ENCODE measurements at regions not wholly inside any gene's neighbourhood (a gene's known extent, or its start where the extent isn't known, plus 50 kb on each side); places are given as distances from the start of the nearest gene placed in this dataset.

- H3K36me3 ChIP-seq (ENCODE audit: control insufficient read depth, insufficient read depth, low read length): no peaks in the 10 kb centered on the region
- H4K20me1 ChIP-seq (ENCODE audit: control insufficient read depth, extremely low read depth, insufficient read depth, low read length): no peaks in the 10 kb centered on the region
- DNase-seq (ENCODE audit: low read depth in 2 of 2): no peak
- H3K4me3 ChIP-seq (replicated peaks in 1 of 4; ENCODE audit: control extremely low read depth in 1 of 4, insufficient read depth in 1 of 4, low read depth in 3 of 4, low read length in 4 of 4): no peak overlapping the region
- H3K4me2 ChIP-seq (ENCODE audit: extremely low read depth, insufficient read depth, low read length): no peak overlapping the region
- H2AFZ ChIP-seq (ENCODE audit: low read length): no peak overlapping the region
- TF ChIP-seq CTCF (conservative IDR thresholded peaks at IDR 0.05 in 1 of 2, IDR thresholded peaks at IDR 0.05 in 1 of 2; ENCODE audit: low read depth in 1 of 2, low read length in 2 of 2) (no peak), EZH2 (IDR thresholded peaks at IDR 0.05; ENCODE audit: low read length, missing control alignments) (no peak)
- no peak overlapping the region for H3K9ac ChIP-seq (ENCODE audit: insufficient read depth, low read length)
- no peaks in the 10 kb centered on the region for H3K9me3 ChIP-seq (ENCODE audit: control insufficient read depth, insufficient read depth, low read depth, low read length)
- no peaks in the 10 kb centered on the region for H3K79me2 ChIP-seq (ENCODE audit: control insufficient read depth, insufficient read depth, low read length)
- no peaks in the 10 kb centered on the region for H3K4me1 ChIP-seq (ENCODE audit: control insufficient read depth, extremely low read depth, insufficient read depth, low read length)
- H3K27me3 ChIP-seq (ENCODE audit: control insufficient read depth, insufficient read depth, low read length): no peaks in the 10 kb centered on the region
- no peak overlapping the region for H3K27ac ChIP-seq (ENCODE audit: insufficient read depth, low read length)
Observed at GRCh38 chr15:98067339-98067738, 106.8 kb downstream of the ARRDC4 start.

GRCh38 chr15:98069256-98069655 is 108.8 kb downstream of the ARRDC4 start:
- Histone ChIP-seq H2AFZ (ENCODE audit: low read length) (no peak overlapping the region), H3K4me1 (ENCODE audit: control insufficient read depth, extremely low read depth, insufficient read depth, low read length) (no peaks in the 10 kb centered on the region), H3K4me3 (replicated peaks in 1 of 4; ENCODE audit: control extremely low read depth in 1 of 4, insufficient read depth in 1 of 4, low read depth in 3 of 4, low read length in 4 of 4) (no peak overlapping the region), H3K36me3 (ENCODE audit: control insufficient read depth, insufficient read depth, low read length) (no peaks in the 10 kb centered on the region), H4K20me1 (ENCODE audit: control insufficient read depth, extremely low read depth, insufficient read depth, low read length) (no peaks in the 10 kb centered on the region), H3K9ac (ENCODE audit: insufficient read depth, low read length) (no peak overlapping the region), H3K27me3 (ENCODE audit: control insufficient read depth, insufficient read depth, low read length) (no peaks in the 10 kb centered on the region), H3K9me3 (ENCODE audit: control insufficient read depth, insufficient read depth, low read depth, low read length) (no peaks in the 10 kb centered on the region), H3K4me2 (ENCODE audit: extremely low read depth, insufficient read depth, low read length) (no peak overlapping the region), H3K79me2 (ENCODE audit: control insufficient read depth, insufficient read depth, low read length) (no peaks in the 10 kb centered on the region), H3K27ac (ENCODE audit: insufficient read depth, low read length) (no peak overlapping the region)
- no peak for DNase-seq (ENCODE audit: low read depth in 2 of 2)
- TF ChIP-seq CTCF (conservative IDR thresholded peaks at IDR 0.05 in 1 of 2, IDR thresholded peaks at IDR 0.05 in 1 of 2; ENCODE audit: low read depth in 1 of 2, low read length in 2 of 2) (no peak), EZH2 (IDR thresholded peaks at IDR 0.05; ENCODE audit: low read length, missing control alignments) (no peak)

DNA sequence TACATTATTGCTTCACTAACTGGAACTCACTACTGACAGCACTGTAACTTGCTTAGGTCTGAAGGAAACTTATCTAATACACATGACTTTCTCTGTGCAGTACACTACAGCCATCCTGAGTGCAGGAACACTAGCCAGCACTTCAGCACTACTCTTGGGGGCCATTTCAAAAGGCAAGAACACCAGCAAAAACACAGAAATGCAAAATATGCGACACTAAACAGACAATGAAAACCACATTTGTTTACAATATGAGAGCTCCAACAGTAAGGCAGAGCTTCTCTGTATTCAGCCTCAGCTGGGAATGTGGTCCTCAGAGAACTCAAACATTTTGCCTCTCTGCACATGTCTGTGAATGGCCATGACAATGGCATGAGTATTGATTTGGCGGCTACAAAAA is 109.6 kb downstream of the ARRDC4 start:
- no peak for TF ChIP-seq EZH2 (IDR thresholded peaks at IDR 0.05; ENCODE audit: low read length, missing control alignments)
- TF ChIP-seq CTCF (conservative IDR thresholded peaks at IDR 0.05 in 1 of 2, IDR thresholded peaks at IDR 0.05 in 1 of 2; ENCODE audit: low read depth in 1 of 2, low read length in 2 of 2): no peak
- no peak for DNase-seq (ENCODE audit: low read depth in 2 of 2)
- Histone ChIP-seq H3K79me2 (ENCODE audit: control insufficient read depth, insufficient read depth, low read length) (no peaks in the 10 kb centered on the region), H4K20me1 (ENCODE audit: control insufficient read depth, extremely low read depth, insufficient read depth, low read length) (no peaks in the 10 kb centered on the region), H3K27me3 (ENCODE audit: control insufficient read depth, insufficient read depth, low read length) (no peaks in the 10 kb centered on the region), H2AFZ (ENCODE audit: low read length) (no peak overlapping the region), H3K9me3 (ENCODE audit: control insufficient read depth, insufficient read depth, low read depth, low read length) (no peaks in the 10 kb centered on the region), H3K4me3 (replicated peaks in 1 of 4; ENCODE audit: control extremely low read depth in 1 of 4, insufficient read depth in 1 of 4, low read depth in 3 of 4, low read length in 4 of 4) (no peak overlapping the region), H3K27ac (ENCODE audit: insufficient read depth, low read length) (no peak overlapping the region), H3K9ac (ENCODE audit: insufficient read depth, low read length) (no peak overlapping the region), H3K36me3 (ENCODE audit: control insufficient read depth, insufficient read depth, low read length) (no peaks in the 10 kb centered on the region), H3K4me1 (ENCODE audit: control insufficient read depth, extremely low read depth, insufficient read depth, low read length) (no peaks in the 10 kb centered on the region), H3K4me2 (ENCODE audit: extremely low read depth, insufficient read depth, low read length) (no peak overlapping the region)
